ENCODE measurements at regions not wholly inside any gene's neighbourhood (a gene's known extent, or its start where the extent isn't known, plus 50 kb on each side); places are given as distances from the start of the nearest gene placed in this dataset.

- TF ChIP-seq FOXM1 (IDR thresholded peaks at IDR 0.05; ENCODE audit: borderline replicate concordance), result no peak
- TF ChIP-seq BHLHE40 (IDR thresholded peaks at IDR 0.05; ENCODE audit: borderline replicate concordance), result no peak
- TF ChIP-seq LEF1 (IDR thresholded peaks at IDR 0.05; ENCODE audit: borderline replicate concordance), result no peak
- TF ChIP-seq SP1 (IDR thresholded peaks at IDR 0.05), result no peak
- no peak for TF ChIP-seq ARNT (IDR thresholded peaks at IDR 0.05)
- TF ChIP-seq FOXK2 (IDR thresholded peaks at IDR 0.05), result no peak
Measured at GRCh38 chr21:31548688-31549087, 110.8 kb upstream of the SOD1 start.

Data from HEK293T (cell line).